ENCODE measurements at regions not wholly inside any gene's neighbourhood (a gene's known extent, or its start where the extent isn't known, plus 50 kb on each side); places are given as distances from the start of the nearest gene placed in this dataset.

GRCh38 chr12:131603106-131603938 is 107.6 kb upstream of the SFSWAP start:
- Histone ChIP-seq H3K9ac (ENCODE audit: low read length) (no peak overlapping the region), H3K4me1 (ENCODE audit: control insufficient read depth, low read depth, low read length) (peaks cover 12% of the 10 kb centered on the region), H3K36me3 (ENCODE audit: control insufficient read depth, low read depth, low read length) (no peaks in the 10 kb centered on the region), H3K27ac (ENCODE audit: low read length) (no peak overlapping the region), H3K27me3 (ENCODE audit: control insufficient read depth, insufficient read depth, low read length) (no peaks in the 10 kb centered on the region), H3K4me3 (ENCODE audit: low read length) (no peak overlapping the region), H3K9me3 (ENCODE audit: control insufficient read depth, low read depth, low read length) (no peaks in the 10 kb centered on the region)

- Histone ChIP-seq H3K9me3 (ENCODE audit: control insufficient read depth, low read depth, low read length) (no peaks in the 10 kb centered on the region), H3K4me1 (ENCODE audit: control insufficient read depth, low read depth, low read length) (peaks cover 12% of the 10 kb centered on the region), H3K9ac (ENCODE audit: low read length) (no peak overlapping the region), H3K27me3 (ENCODE audit: control insufficient read depth, insufficient read depth, low read length) (no peaks in the 10 kb centered on the region), H3K4me3 (ENCODE audit: low read length) (no peak overlapping the region), H3K27ac (ENCODE audit: low read length) (no peak overlapping the region), H3K36me3 (ENCODE audit: control insufficient read depth, low read depth, low read length) (no peaks in the 10 kb centered on the region)
These were observed 106.7 kb upstream of the SFSWAP start for GRCh38 chr12:131603939-131604795.

- Histone ChIP-seq H3K27ac (ENCODE audit: low read length) (no peak overlapping the region), H3K4me1 (ENCODE audit: control insufficient read depth, low read depth, low read length) (peaks cover 16% of the 10 kb centered on the region), H3K9ac (ENCODE audit: low read length) (no peak overlapping the region), H3K4me3 (ENCODE audit: low read length) (no peak overlapping the region), H3K27me3 (ENCODE audit: control insufficient read depth, insufficient read depth, low read length) (no peaks in the 10 kb centered on the region), H3K36me3 (ENCODE audit: control insufficient read depth, low read depth, low read length) (no peaks in the 10 kb centered on the region), H3K9me3 (ENCODE audit: control insufficient read depth, low read depth, low read length) (no peaks in the 10 kb centered on the region)
These were observed 106.0 kb upstream of the SFSWAP start for GRCh38 chr12:131604859-131605258.

GRCh38 chr12:131605304-131605829 is 105.5 kb upstream of the SFSWAP start:
- H3K4me1 ChIP-seq (ENCODE audit: control insufficient read depth, low read depth, low read length) = peaks cover 16% of the 10 kb centered on the region
- H3K9ac ChIP-seq (ENCODE audit: low read length) = no peak overlapping the region
- H3K27me3 ChIP-seq (ENCODE audit: control insufficient read depth, insufficient read depth, low read length) = no peaks in the 10 kb centered on the region
- no peak overlapping the region for H3K4me3 ChIP-seq (ENCODE audit: low read length)
- no peaks in the 10 kb centered on the region for H3K9me3 ChIP-seq (ENCODE audit: control insufficient read depth, low read depth, low read length)
- no peaks in the 10 kb centered on the region for H3K36me3 ChIP-seq (ENCODE audit: control insufficient read depth, low read depth, low read length)
- H3K27ac ChIP-seq (ENCODE audit: low read length) = no peak overlapping the region

GRCh38 chr12:131606218-131606901 is 104.5 kb upstream of the SFSWAP start:
- Histone ChIP-seq H3K4me1 (ENCODE audit: control insufficient read depth, low read depth, low read length) (peaks cover 16% of the 10 kb centered on the region), H3K4me3 (ENCODE audit: low read length) (no peak overlapping the region), H3K36me3 (ENCODE audit: control insufficient read depth, low read depth, low read length) (no peaks in the 10 kb centered on the region), H3K27me3 (ENCODE audit: control insufficient read depth, insufficient read depth, low read length) (no peaks in the 10 kb centered on the region), H3K9ac (ENCODE audit: low read length) (no peak overlapping the region), H3K27ac (ENCODE audit: low read length) (no peak overlapping the region), H3K9me3 (ENCODE audit: control insufficient read depth, low read depth, low read length) (no peaks in the 10 kb centered on the region)

- H3K36me3 ChIP-seq (ENCODE audit: control insufficient read depth, low read depth, low read length) = no peaks in the 10 kb centered on the region
- H3K27me3 ChIP-seq (ENCODE audit: control insufficient read depth, insufficient read depth, low read length) = no peaks in the 10 kb centered on the region
- H3K9ac ChIP-seq (ENCODE audit: low read length) = no peak overlapping the region
- no peak overlapping the region for H3K4me3 ChIP-seq (ENCODE audit: low read length)
- no peaks in the 10 kb centered on the region for H3K9me3 ChIP-seq (ENCODE audit: control insufficient read depth, low read depth, low read length)
- peaks cover 16% of the 10 kb centered on the region for H3K4me1 ChIP-seq (ENCODE audit: control insufficient read depth, low read depth, low read length)
- no peak overlapping the region for H3K27ac ChIP-seq (ENCODE audit: low read length)
These were observed 103.0 kb upstream of the SFSWAP start for GRCh38 chr12:131607658-131608447.

- H3K4me1 ChIP-seq (ENCODE audit: control insufficient read depth, low read depth, low read length) = peaks cover 14% of the 10 kb centered on the region
- H3K27me3 ChIP-seq (ENCODE audit: control insufficient read depth, insufficient read depth, low read length) = no peaks in the 10 kb centered on the region
- no peak overlapping the region for H3K9ac ChIP-seq (ENCODE audit: low read length)
- no peak overlapping the region for H3K27ac ChIP-seq (ENCODE audit: low read length)
- H3K36me3 ChIP-seq (ENCODE audit: control insufficient read depth, low read depth, low read length) = no peaks in the 10 kb centered on the region
- H3K4me3 ChIP-seq (ENCODE audit: low read length) = no peak overlapping the region
- H3K9me3 ChIP-seq (ENCODE audit: control insufficient read depth, low read depth, low read length) = no peaks in the 10 kb centered on the region
These were observed 101.9 kb upstream of the SFSWAP start for GRCh38 chr12:131608740-131609690.

- Histone ChIP-seq H3K4me1 (ENCODE audit: control insufficient read depth, low read depth, low read length) (peaks cover 6% of the 10 kb centered on the region), H3K9ac (ENCODE audit: low read length) (no peak overlapping the region), H3K4me3 (ENCODE audit: low read length) (no peak overlapping the region), H3K9me3 (ENCODE audit: control insufficient read depth, low read depth, low read length) (no peaks in the 10 kb centered on the region), H3K36me3 (ENCODE audit: control insufficient read depth, low read depth, low read length) (no peaks in the 10 kb centered on the region), H3K27me3 (ENCODE audit: control insufficient read depth, insufficient read depth, low read length) (no peaks in the 10 kb centered on the region), H3K27ac (ENCODE audit: low read length) (no peak overlapping the region)
These were observed 101.1 kb upstream of the SFSWAP start for GRCh38 chr12:131609762-131610161.

GRCh38 chr12:131610181-131610580 is 100.7 kb upstream of the SFSWAP start:
- Histone ChIP-seq H3K9ac (ENCODE audit: low read length) (no peak overlapping the region), H3K9me3 (ENCODE audit: control insufficient read depth, low read depth, low read length) (no peaks in the 10 kb centered on the region), H3K4me1 (ENCODE audit: control insufficient read depth, low read depth, low read length) (peaks cover 5% of the 10 kb centered on the region), H3K4me3 (ENCODE audit: low read length) (no peak overlapping the region), H3K36me3 (ENCODE audit: control insufficient read depth, low read depth, low read length) (no peaks in the 10 kb centered on the region), H3K27ac (ENCODE audit: low read length) (no peak overlapping the region), H3K27me3 (ENCODE audit: control insufficient read depth, insufficient read depth, low read length) (no peaks in the 10 kb centered on the region)

- no peak overlapping the region for H3K9ac ChIP-seq (ENCODE audit: low read length)
- peaks cover 5% of the 10 kb centered on the region for H3K4me1 ChIP-seq (ENCODE audit: control insufficient read depth, low read depth, low read length)
- H3K27me3 ChIP-seq (ENCODE audit: control insufficient read depth, insufficient read depth, low read length) = no peaks in the 10 kb centered on the region
- H3K4me3 ChIP-seq (ENCODE audit: low read length) = no peak overlapping the region
- H3K27ac ChIP-seq (ENCODE audit: low read length) = no peak overlapping the region
- H3K9me3 ChIP-seq (ENCODE audit: control insufficient read depth, low read depth, low read length) = no peaks in the 10 kb centered on the region
- no peaks in the 10 kb centered on the region for H3K36me3 ChIP-seq (ENCODE audit: control insufficient read depth, low read depth, low read length)
These were observed 100.0 kb upstream of the SFSWAP start for GRCh38 chr12:131610891-131611290.
